Omental fat pad (tissue), 3 donors: ENCODE measurements at regions not wholly inside any gene's neighbourhood (a gene's known extent, or its start where the extent isn't known, plus 50 kb on each side); places are given as distances from the start of the nearest gene placed in this dataset.

Experiments used
- ATAC-seq: fragments of 150-250 bp; one replicate; pipeline ENCODE4 v1.9.1; 2016; ENCODE audit warnings: mild to moderate bottlenecking, moderate library complexity; ENCODE audit not compliant: low FRiP score
- DNase-seq: peaks from one replicate; pipeline ENCODE4 v3.0.0-alpha.2; 2019; ENCODE audit warnings: low spot score
- CTCF ChIP-seq, 3 donors: fragments of 450-650 bp; IDR thresholded peaks; one replicate each; pipeline ENCODE4 v1.5.1; 2016 to 2017; ENCODE audit warnings: antibody characterized with exemption in 3 of 3, mild to moderate bottlenecking in 3 of 3, moderate library complexity in 2 of 3

- TF ChIP-seq CTCF (IDR thresholded peaks at IDR 0.05): no peak
- no peak for ATAC-seq
- DNase-seq: no peak
These were observed 219.0 kb downstream of the ADRA2A start for GRCh38 chr10:111295788-111296187.

- no peak for TF ChIP-seq CTCF (IDR thresholded peaks at IDR 0.05)
- ATAC-seq (peak; percentile 90), DNase-seq (no peak)
These were observed 220.6 kb downstream of the ADRA2A start for GRCh38 chr10:111297351-111297848.

GRCh38 chr10:111298031-111298430 lies 221.2 kb downstream of the ADRA2A start:
- ATAC-seq: no peak
- no peak for TF ChIP-seq CTCF (IDR thresholded peaks at IDR 0.05)
- no peak for DNase-seq

GRCh38 chr10:111299037-111299436 lies 222.2 kb downstream of the ADRA2A start:
- ATAC-seq (no peak), DNase-seq (no peak)
- TF ChIP-seq CTCF (IDR thresholded peaks at IDR 0.05): no peak

- no peak for ATAC-seq
- DNase-seq: no peak
- TF ChIP-seq CTCF (IDR thresholded peaks at IDR 0.05): no peak
These were observed 227.1 kb downstream of the ADRA2A start for GRCh38 chr10:111303887-111304286.

GRCh38 chr10:111316722-111317212 lies 239.9 kb downstream of the ADRA2A start:
- no peak for DNase-seq
- ATAC-seq: no peak
- no peak for TF ChIP-seq CTCF (IDR thresholded peaks at IDR 0.05)

GRCh38 chr10:111319866-111320265 lies 243.0 kb downstream of the ADRA2A start:
- no peak for ATAC-seq
- DNase-seq: no peak
- no peak for TF ChIP-seq CTCF (IDR thresholded peaks at IDR 0.05)
